C4-2B (cell line): ENCODE measurements at regions not wholly inside any gene's neighbourhood (a gene's known extent, or its start where the extent isn't known, plus 50 kb on each side); places are given as distances from the start of the nearest gene placed in this dataset.

Experiments used
- CTCF ChIP-seq: fragments of 450-650 bp; conservative IDR thresholded peaks from 2 replicates; pipeline ENCODE4 v1.5.1; 2017; ENCODE audit warnings: mild to moderate bottlenecking
- ZFX ChIP-seq: fragments of 450-650 bp; IDR thresholded peaks from 2 replicates; pipeline ENCODE4 v1.6.1; 2017

GRCh38 chr10:65861249-65861648 is 1064.6 kb upstream of the LRRTM3 start:
- TF ChIP-seq CTCF = no peak
- no peak for TF ChIP-seq ZFX
